ENCODE measurements at regions not wholly inside any gene's neighbourhood (a gene's known extent, or its start where the extent isn't known, plus 50 kb on each side); places are given as distances from the start of the nearest gene placed in this dataset.

DNA sequence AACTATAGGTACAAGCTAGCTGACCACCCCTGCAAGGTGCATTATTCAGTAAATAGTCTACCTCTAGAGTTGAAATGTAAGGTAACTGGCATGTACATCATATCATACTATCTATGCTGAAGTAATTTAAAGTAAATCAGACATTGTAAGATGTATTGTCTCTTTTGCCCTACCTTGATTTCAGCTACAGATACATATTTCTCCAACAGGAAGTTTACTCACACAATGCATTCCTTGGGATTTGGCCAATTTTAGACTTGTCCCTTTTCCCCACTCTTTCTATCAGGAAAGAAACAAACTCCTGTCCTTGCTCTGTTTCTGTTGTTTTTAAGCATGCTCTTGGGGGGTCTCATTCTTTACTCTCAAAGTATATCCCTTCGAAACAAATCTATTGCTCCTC lies 58.5 kb upstream of the TSLP start:
- no peak overlapping the region for H3K27ac ChIP-seq
- TF ChIP-seq, protein P1, sequence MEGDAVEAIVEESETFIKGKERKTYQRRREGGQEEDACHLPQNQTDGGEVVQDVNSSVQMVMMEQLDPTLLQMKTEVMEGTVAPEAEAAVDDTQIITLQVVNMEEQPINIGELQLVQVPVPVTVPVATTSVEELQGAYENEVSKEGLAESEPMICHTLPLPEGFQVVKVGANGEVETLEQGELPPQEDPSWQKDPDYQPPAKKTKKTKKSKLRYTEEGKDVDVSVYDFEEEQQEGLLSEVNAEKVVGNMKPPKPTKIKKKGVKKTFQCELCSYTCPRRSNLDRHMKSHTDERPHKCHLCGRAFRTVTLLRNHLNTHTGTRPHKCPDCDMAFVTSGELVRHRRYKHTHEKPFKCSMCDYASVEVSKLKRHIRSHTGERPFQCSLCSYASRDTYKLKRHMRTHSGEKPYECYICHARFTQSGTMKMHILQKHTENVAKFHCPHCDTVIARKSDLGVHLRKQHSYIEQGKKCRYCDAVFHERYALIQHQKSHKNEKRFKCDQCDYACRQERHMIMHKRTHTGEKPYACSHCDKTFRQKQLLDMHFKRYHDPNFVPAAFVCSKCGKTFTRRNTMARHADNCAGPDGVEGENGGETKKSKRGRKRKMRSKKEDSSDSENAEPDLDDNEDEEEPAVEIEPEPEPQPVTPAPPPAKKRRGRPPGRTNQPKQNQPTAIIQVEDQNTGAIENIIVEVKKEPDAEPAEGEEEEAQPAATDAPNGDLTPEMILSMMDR (conservative IDR thresholded peaks at IDR 0.05) = no peak
- no peak for TF ChIP-seq ZFX (IDR thresholded peaks at IDR 0.05)

DNA sequence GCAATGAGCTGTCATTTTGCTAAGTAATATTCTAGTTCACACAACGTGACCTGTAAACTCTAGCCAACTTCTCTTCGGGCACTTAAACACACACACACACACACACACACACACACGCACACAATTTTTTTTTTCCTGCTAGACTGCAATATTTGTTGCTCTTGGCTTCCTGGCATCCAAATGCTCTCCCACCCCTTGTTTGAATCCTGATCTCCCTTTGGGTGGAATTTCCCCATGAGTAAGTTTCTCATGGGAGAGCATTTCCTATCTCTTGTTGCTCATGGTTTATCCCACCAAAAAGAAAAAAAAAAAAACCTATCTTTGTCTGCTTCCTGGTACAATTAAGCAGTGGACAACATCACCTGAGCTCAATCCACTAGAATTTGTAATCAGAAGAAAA lies 54.7 kb upstream of the TSLP start:
- H3K27ac ChIP-seq = no peak overlapping the region
- TF ChIP-seq ZFX (IDR thresholded peaks at IDR 0.05) = no peak
- TF ChIP-seq, protein P1 (conservative IDR thresholded peaks at IDR 0.05) = no peak

DNA sequence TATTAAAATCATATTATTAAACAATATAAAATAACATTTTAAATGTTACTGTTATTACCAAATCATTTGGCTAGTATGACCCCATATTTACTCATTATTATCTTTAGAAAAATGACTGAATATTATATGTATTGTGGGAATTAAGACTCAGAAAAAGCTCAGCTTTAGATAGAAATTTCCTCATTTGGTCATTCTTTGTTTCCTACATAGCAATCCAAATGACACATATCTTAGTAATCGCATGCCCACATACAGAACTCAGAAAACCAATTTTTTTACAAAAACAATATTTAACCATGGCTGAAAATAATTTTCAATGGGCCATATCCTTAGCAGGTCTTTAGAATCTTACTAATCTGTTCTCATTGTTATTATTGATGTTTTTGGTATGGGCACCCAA lies 53.8 kb upstream of the TSLP start:
- TF ChIP-seq ZFX (IDR thresholded peaks at IDR 0.05) = no peak
- TF ChIP-seq, protein P1 (conservative IDR thresholded peaks at IDR 0.05) = no peak

More for the DNA sequence above, 53.8 kb upstream of the TSLP start:
- H3K27ac ChIP-seq = no peak overlapping the region

Measured in C4-2B (cell line).